ENCODE measurements at regions not wholly inside any gene's neighbourhood (a gene's known extent, or its start where the extent isn't known, plus 50 kb on each side); places are given as distances from the start of the nearest gene placed in this dataset.

DNA sequence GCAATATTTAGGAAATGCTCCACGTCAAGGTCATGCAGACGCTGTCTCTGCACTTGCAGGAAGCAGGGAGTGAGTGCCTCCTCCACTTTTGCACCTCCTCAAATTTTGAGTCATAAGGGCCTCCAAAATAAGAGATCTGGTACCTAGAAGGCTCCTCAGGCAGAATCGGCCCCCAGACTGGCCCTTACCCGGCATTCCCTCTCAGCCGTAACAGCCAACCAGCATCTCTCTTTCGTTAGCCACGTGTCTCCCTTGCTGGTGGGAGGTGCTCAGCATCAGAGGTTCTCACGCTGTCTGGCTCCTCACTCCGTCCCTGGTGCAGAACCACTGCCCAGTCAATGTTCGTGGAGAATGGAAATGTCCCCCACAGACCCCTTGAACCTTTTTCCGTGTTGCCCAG is 75.3 kb downstream of the ANKRD60 start:
- TF ChIP-seq, protein P1, sequence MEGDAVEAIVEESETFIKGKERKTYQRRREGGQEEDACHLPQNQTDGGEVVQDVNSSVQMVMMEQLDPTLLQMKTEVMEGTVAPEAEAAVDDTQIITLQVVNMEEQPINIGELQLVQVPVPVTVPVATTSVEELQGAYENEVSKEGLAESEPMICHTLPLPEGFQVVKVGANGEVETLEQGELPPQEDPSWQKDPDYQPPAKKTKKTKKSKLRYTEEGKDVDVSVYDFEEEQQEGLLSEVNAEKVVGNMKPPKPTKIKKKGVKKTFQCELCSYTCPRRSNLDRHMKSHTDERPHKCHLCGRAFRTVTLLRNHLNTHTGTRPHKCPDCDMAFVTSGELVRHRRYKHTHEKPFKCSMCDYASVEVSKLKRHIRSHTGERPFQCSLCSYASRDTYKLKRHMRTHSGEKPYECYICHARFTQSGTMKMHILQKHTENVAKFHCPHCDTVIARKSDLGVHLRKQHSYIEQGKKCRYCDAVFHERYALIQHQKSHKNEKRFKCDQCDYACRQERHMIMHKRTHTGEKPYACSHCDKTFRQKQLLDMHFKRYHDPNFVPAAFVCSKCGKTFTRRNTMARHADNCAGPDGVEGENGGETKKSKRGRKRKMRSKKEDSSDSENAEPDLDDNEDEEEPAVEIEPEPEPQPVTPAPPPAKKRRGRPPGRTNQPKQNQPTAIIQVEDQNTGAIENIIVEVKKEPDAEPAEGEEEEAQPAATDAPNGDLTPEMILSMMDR (conservative IDR thresholded peaks at IDR 0.05 in 1 of 2, IDR thresholded peaks at IDR 0.05 in 1 of 2; ENCODE audit: extremely low read depth in 1 of 2, insufficient read depth in 1 of 2, low read depth in 1 of 2, low read length in 2 of 2): no peak
- no peak for TF ChIP-seq EZH2 (IDR thresholded peaks at IDR 0.05; ENCODE audit: borderline replicate concordance, low read length)
